ENCODE measurements at regions not wholly inside any gene's neighbourhood (a gene's known extent, or its start where the extent isn't known, plus 50 kb on each side); places are given as distances from the start of the nearest gene placed in this dataset.

- ChIA-PET CTCF (no interaction called here), POLR2A (no interaction called here)
- TF ChIP-seq FOXA1 (IDR thresholded peaks at IDR 0.05) (no peak), FOXK2 (IDR thresholded peaks at IDR 0.05) (no peak), LEF1 (IDR thresholded peaks at IDR 0.05; ENCODE audit: borderline replicate concordance) (no peak), NFRKB (IDR thresholded peaks at IDR 0.05) (no peak), L3MBTL2 (conservative IDR thresholded peaks at IDR 0.05) (no peak), BHLHE40 (IDR thresholded peaks at IDR 0.05; ENCODE audit: borderline replicate concordance) (no peak), CTBP1 (IDR thresholded peaks at IDR 0.05; ENCODE audit: borderline replicate concordance) (no peak), TARDBP (IDR thresholded peaks at IDR 0.05) (no peak), HDGF (IDR thresholded peaks at IDR 0.05; ENCODE audit: borderline replicate concordance) (no peak), PKNOX1 (IDR thresholded peaks at IDR 0.05) (no peak), SP1 (IDR thresholded peaks at IDR 0.05) (no peak), ZNF384 (IDR thresholded peaks at IDR 0.05) (no peak), ARNT (IDR thresholded peaks at IDR 0.05) (no peak), SUZ12 (IDR thresholded peaks at IDR 0.05) (no peak), FOXM1 (IDR thresholded peaks at IDR 0.05; ENCODE audit: borderline replicate concordance) (no peak), ELF4 (IDR thresholded peaks at IDR 0.05) (no peak)
- no peak for DNase-seq (ENCODE audit: extremely low spot score)
These were observed 77.3 kb downstream of the RPE65 start for GRCh38 chr1:68372487-68372886.

- TF ChIP-seq PKNOX1 (IDR thresholded peaks at IDR 0.05) = no peak
- TF ChIP-seq NFRKB (IDR thresholded peaks at IDR 0.05) = no peak
- no peak for TF ChIP-seq TARDBP (IDR thresholded peaks at IDR 0.05)
- no peak for TF ChIP-seq FOXK2 (IDR thresholded peaks at IDR 0.05)
- TF ChIP-seq LEF1 (IDR thresholded peaks at IDR 0.05; ENCODE audit: borderline replicate concordance) = no peak
- no peak for TF ChIP-seq SUZ12 (IDR thresholded peaks at IDR 0.05)
- no peak for TF ChIP-seq SP1 (IDR thresholded peaks at IDR 0.05)
- TF ChIP-seq ELF4 (IDR thresholded peaks at IDR 0.05) = no peak
- no peak for TF ChIP-seq BHLHE40 (IDR thresholded peaks at IDR 0.05; ENCODE audit: borderline replicate concordance)
- no peak for TF ChIP-seq L3MBTL2 (conservative IDR thresholded peaks at IDR 0.05)
- TF ChIP-seq HDGF (IDR thresholded peaks at IDR 0.05; ENCODE audit: borderline replicate concordance) = no peak
- no peak for TF ChIP-seq FOXA1 (IDR thresholded peaks at IDR 0.05)
- TF ChIP-seq FOXM1 (IDR thresholded peaks at IDR 0.05; ENCODE audit: borderline replicate concordance) = no peak
- no peak for TF ChIP-seq ARNT (IDR thresholded peaks at IDR 0.05)
- no peak for TF ChIP-seq ZNF384 (IDR thresholded peaks at IDR 0.05)
- no peak for TF ChIP-seq CTBP1 (IDR thresholded peaks at IDR 0.05; ENCODE audit: borderline replicate concordance)
- ChIA-PET CTCF (interaction anchor here (0.7 kb wide), 1 partner anchor 28 kb away, joined by 3 read pairs; no protein-coding TSS in a partner anchor), POLR2A (no interaction called here)
- no peak for DNase-seq (ENCODE audit: extremely low spot score)
These were observed 79.4 kb downstream of the RPE65 start for GRCh38 chr1:68370101-68370915.

GRCh38 chr1:68366572-68366971 lies 83.2 kb downstream of the RPE65 start:
- TF ChIP-seq TARDBP (IDR thresholded peaks at IDR 0.05) (no peak), NFRKB (IDR thresholded peaks at IDR 0.05) (no peak), FOXA1 (IDR thresholded peaks at IDR 0.05) (no peak), ZNF384 (IDR thresholded peaks at IDR 0.05) (no peak), FOXM1 (IDR thresholded peaks at IDR 0.05; ENCODE audit: borderline replicate concordance) (no peak), FOXK2 (IDR thresholded peaks at IDR 0.05) (no peak), ARNT (IDR thresholded peaks at IDR 0.05) (no peak), SP1 (IDR thresholded peaks at IDR 0.05) (no peak)
- no peak for DNase-seq (ENCODE audit: extremely low spot score)
- ChIA-PET POLR2A (no interaction called here), CTCF (no interaction called here)

- POLR2A ChIA-PET = no interaction called here
- CTCF ChIA-PET = interaction anchor here (0.9 to 1.0 kb wide), 2 partner anchors 17 to 45 kb away, joined by 5 read pairs; no protein-coding TSS in a partner anchor
- no peak for TF ChIP-seq TARDBP (IDR thresholded peaks at IDR 0.05)
- TF ChIP-seq SUZ12 (IDR thresholded peaks at IDR 0.05) = no peak
- TF ChIP-seq ELF4 (IDR thresholded peaks at IDR 0.05) = no peak
- no peak for TF ChIP-seq NFRKB (IDR thresholded peaks at IDR 0.05)
- TF ChIP-seq ARNT (IDR thresholded peaks at IDR 0.05) = no peak
- no peak for TF ChIP-seq SP1 (IDR thresholded peaks at IDR 0.05)
- TF ChIP-seq LEF1 (IDR thresholded peaks at IDR 0.05; ENCODE audit: borderline replicate concordance) = no peak
- no peak for TF ChIP-seq L3MBTL2 (conservative IDR thresholded peaks at IDR 0.05)
- TF ChIP-seq ZNF384 (IDR thresholded peaks at IDR 0.05) = no peak
- TF ChIP-seq PKNOX1 (IDR thresholded peaks at IDR 0.05) = no peak
- no peak for TF ChIP-seq FOXK2 (IDR thresholded peaks at IDR 0.05)
- TF ChIP-seq FOXA1 (IDR thresholded peaks at IDR 0.05) = no peak
- TF ChIP-seq HDGF (IDR thresholded peaks at IDR 0.05; ENCODE audit: borderline replicate concordance) = no peak
- TF ChIP-seq CTBP1 (IDR thresholded peaks at IDR 0.05; ENCODE audit: borderline replicate concordance) = no peak
- TF ChIP-seq BHLHE40 (IDR thresholded peaks at IDR 0.05; ENCODE audit: borderline replicate concordance) = no peak
- TF ChIP-seq FOXM1 (IDR thresholded peaks at IDR 0.05; ENCODE audit: borderline replicate concordance) = no peak
- no peak for DNase-seq (ENCODE audit: extremely low spot score)
These were observed 83.9 kb downstream of the RPE65 start for GRCh38 chr1:68365709-68366382.

GRCh38 chr1:68363339-68363738 lies 86.4 kb downstream of the RPE65 start:
- TF ChIP-seq NFRKB (IDR thresholded peaks at IDR 0.05) = no peak
- no peak for TF ChIP-seq L3MBTL2 (conservative IDR thresholded peaks at IDR 0.05)
- no peak for TF ChIP-seq TARDBP (IDR thresholded peaks at IDR 0.05)
- TF ChIP-seq SP1 (IDR thresholded peaks at IDR 0.05) = no peak
- TF ChIP-seq HDGF (IDR thresholded peaks at IDR 0.05; ENCODE audit: borderline replicate concordance) = no peak
- TF ChIP-seq SUZ12 (IDR thresholded peaks at IDR 0.05) = no peak
- TF ChIP-seq ARNT (IDR thresholded peaks at IDR 0.05) = no peak
- TF ChIP-seq BHLHE40 (IDR thresholded peaks at IDR 0.05; ENCODE audit: borderline replicate concordance) = no peak
- TF ChIP-seq ELF4 (IDR thresholded peaks at IDR 0.05) = no peak
- TF ChIP-seq CTBP1 (IDR thresholded peaks at IDR 0.05; ENCODE audit: borderline replicate concordance) = no peak
- CTCF ChIA-PET = no interaction called here
- POLR2A ChIA-PET = no interaction called here
- no peak for DNase-seq (ENCODE audit: extremely low spot score)
